OCI-LY3 (cell line): ENCODE measurements at regions not wholly inside any gene's neighbourhood (a gene's known extent, or its start where the extent isn't known, plus 50 kb on each side); places are given as distances from the start of the nearest gene placed in this dataset.

Experiments
- H2AFZ ChIP-seq: fragments of 200-600, 300-600 bp; shearing (Covaris generic); 2 replicates; pipeline ENCODE4 v1.6.0; 2014; ENCODE audit warnings: antibody characterized with exemption, low read depth, low read length
- H3K27ac ChIP-seq: fragments of 200-600, 300-600 bp; sonication (generic); 2 replicates; pipeline ENCODE4 v1.5.1; 2014; ENCODE audit warnings: mild to moderate bottlenecking, low read length, moderate library complexity, mixed read lengths
- H3K27me3 ChIP-seq: fragments of 200-600, 300-600 bp; sonication (generic); 2 replicates; pipeline ENCODE4 v1.6.1; 2014; ENCODE audit warnings: low read depth, low read length, mixed read lengths
- H3K36me3 ChIP-seq: fragments of 200-600, 300-600 bp; sonication (generic); replicated peaks from 2 replicates; pipeline ENCODE3; 2014; ENCODE audit warnings: low read depth, low read length, mixed read lengths
- H3K4me1 ChIP-seq: fragments of 300-600, 200-600 bp; sonication (generic); 2 replicates; pipeline ENCODE4 v1.6.1; 2014; ENCODE audit warnings: low read length, mixed read lengths
- H3K4me2 ChIP-seq: fragments of 200-600, 300-600 bp; sonication (generic); 2 replicates; pipeline ENCODE4 v1.6.1; 2014; ENCODE audit warnings: low read length, mixed read lengths
- H3K4me3 ChIP-seq: fragments of 300-600, 200-600 bp; sonication (generic); 2 replicates; pipeline ENCODE4 v1.5.1; 2014; ENCODE audit warnings: antibody characterized with exemption, mild to moderate bottlenecking, low read length, moderate library complexity
- H3K79me2 ChIP-seq: fragments of 300-600, 200-600 bp; shearing (Covaris generic); 2 replicates; pipeline ENCODE4 v1.6.1; 2014; ENCODE audit warnings: mild to moderate bottlenecking, low read length, mixed read lengths
- H3K9ac ChIP-seq: fragments of 300-600, 200-600 bp; shearing (Covaris generic); 2 replicates; pipeline ENCODE4 v1.6.0; 2014; ENCODE audit warnings: mild to moderate bottlenecking, low read length, moderate library complexity
- H3K9me3 ChIP-seq: fragments of 200-600, 300-600 bp; shearing (Covaris generic); 2 replicates; pipeline ENCODE4 v1.6.1; 2014; ENCODE audit warnings: low read length, mixed read lengths; ENCODE audit not compliant: insufficient read depth
- H4K20me1 ChIP-seq: fragments of 200-600, 300-600 bp; sonication (generic); 2 replicates; pipeline ENCODE4 v1.6.1; 2016; ENCODE audit warnings: low read length, mixed read lengths; ENCODE audit not compliant: insufficient read depth
- CTCF ChIP-seq: fragments of 200-600, 300-600 bp; sonication (generic); IDR thresholded peaks from 2 replicates; pipeline ENCODE4 v1.5.1; 2014; ENCODE audit warnings: antibody characterized with exemption, low read length, low read depth
- EZH2phosphoT487 ChIP-seq: fragments of 200-600 bp; shearing (Covaris generic); IDR thresholded peaks from 2 replicates; pipeline ENCODE4 v1.6.1; 2018; ENCODE audit warnings: antibody characterized with exemption, mixed run types, low read depth

GRCh38 chr2:176418768-176419167, 149.5 kb downstream of the MTX2 start:
- no peaks in the 10 kb centered on the region for H3K27me3 ChIP-seq
- no peaks in the 10 kb centered on the region for H4K20me1 ChIP-seq
- no peak overlapping the region for H3K4me2 ChIP-seq
- no peak overlapping the region for H3K4me3 ChIP-seq
- H2AFZ ChIP-seq, result no peak overlapping the region
- no peaks in the 10 kb centered on the region for H3K4me1 ChIP-seq
- H3K9me3 ChIP-seq, result no peaks in the 10 kb centered on the region
- TF ChIP-seq CTCF (no peak), EZH2phosphoT487 (no peak)
- H3K36me3 ChIP-seq, result no peaks in the 10 kb centered on the region
- H3K27ac ChIP-seq, result no peak overlapping the region
- H3K9ac ChIP-seq, result no peak overlapping the region
- H3K79me2 ChIP-seq, result no peaks in the 10 kb centered on the region

GRCh38 chr2:176419591-176420071, 150.4 kb downstream of the MTX2 start:
- Histone ChIP-seq H3K27ac (no peak overlapping the region), H3K36me3 (no peaks in the 10 kb centered on the region), H3K79me2 (no peaks in the 10 kb centered on the region), H3K9me3 (no peaks in the 10 kb centered on the region), H3K4me3 (no peak overlapping the region), H3K4me2 (no peak overlapping the region), H3K4me1 (no peaks in the 10 kb centered on the region), H3K9ac (no peak overlapping the region), H3K27me3 (no peaks in the 10 kb centered on the region), H4K20me1 (no peaks in the 10 kb centered on the region), H2AFZ (no peak overlapping the region)
- no peak for TF ChIP-seq CTCF
- no peak for TF ChIP-seq EZH2phosphoT487

- Histone ChIP-seq H3K4me2 (no peak overlapping the region), H3K36me3 (no peaks in the 10 kb centered on the region), H3K4me3 (no peak overlapping the region), H2AFZ (no peak overlapping the region), H3K79me2 (no peaks in the 10 kb centered on the region), H4K20me1 (no peaks in the 10 kb centered on the region), H3K27me3 (no peaks in the 10 kb centered on the region), H3K4me1 (no peaks in the 10 kb centered on the region), H3K27ac (no peak overlapping the region), H3K9me3 (no peaks in the 10 kb centered on the region), H3K9ac (no peak overlapping the region)
- TF ChIP-seq CTCF (no peak), EZH2phosphoT487 (no peak)
These were observed 152.2 kb downstream of the MTX2 start for GRCh38 chr2:176421297-176422050.

GRCh38 chr2:176423819-176424218, 154.6 kb downstream of the MTX2 start:
- Histone ChIP-seq H3K4me3 (no peak overlapping the region), H3K79me2 (no peaks in the 10 kb centered on the region), H4K20me1 (no peaks in the 10 kb centered on the region), H3K36me3 (peaks cover 5% of the 10 kb centered on the region), H3K4me1 (peaks cover 3% of the 10 kb centered on the region; the same call in 1 of the 2 replicates), H3K27me3 (no peaks in the 10 kb centered on the region), H2AFZ (no peak overlapping the region), H3K9ac (no peak overlapping the region), H3K4me2 (no peak overlapping the region), H3K27ac (no peak overlapping the region), H3K9me3 (no peaks in the 10 kb centered on the region)
- TF ChIP-seq CTCF (no peak), EZH2phosphoT487 (no peak)
